T-helper 1 cell treated with Interleukin-12 subunit alpha and Interleukin-12 subunit beta and Interleukin-4 antibody, amounts not matched to agents 30 ng/mL and 1 ng/mL, for 36 hours (primary cell): ENCODE measurements at regions not wholly inside any gene's neighbourhood (a gene's known extent, or its start where the extent isn't known, plus 50 kb on each side); places are given as distances from the start of the nearest gene placed in this dataset.
"Not testable (repeated sequence)": the region's sequence is repeated elsewhere in the genome, so short reads cannot be mapped to it uniquely, and the experiment has no call there.

Experiments used
- intact Hi-C: fragments of 100-400 bp; cut with micrococcal nuclease; formaldehyde crosslinking; loops from one replicate; pipeline ENCODE4 v1.15.1; 2024

- intact Hi-C loops, result no loop called here
Observed at GRCh38 chr18:10166164-10166807, 252.5 kb downstream of the VAPA start.

GRCh38 chr18:10167759-10168158, 253.9 kb downstream of the VAPA start:
- intact Hi-C loops, result no loop called here

GRCh38 chr18:10168477-10168876, 254.7 kb downstream of the VAPA start:
- intact Hi-C loops, result no loop called here

GRCh38 chr18:10169064-10169562, 255.3 kb downstream of the VAPA start:
- intact Hi-C loops, result no loop called here

- intact Hi-C loops, result no loop called here
Observed at GRCh38 chr18:10169814-10170213, 256.0 kb downstream of the VAPA start.

- intact Hi-C loops, result no loop called here
Observed at GRCh38 chr18:10170375-10170774, 256.6 kb downstream of the VAPA start.

GRCh38 chr18:10175333-10175732, 261.5 kb downstream of the VAPA start:
- intact Hi-C loops, result not testable (repeated sequence)

- intact Hi-C loops, result loop anchor here (1.0 kb wide), 1 partner anchor 34 kb away; no protein-coding TSS in a partner anchor
Observed at GRCh38 chr18:10179326-10179725, 265.5 kb downstream of the VAPA start.

GRCh38 chr18:10182009-10182624, 268.3 kb downstream of the VAPA start:
- intact Hi-C loops, result no loop called here

GRCh38 chr18:10184776-10185175, 269.7 kb upstream of the APCDD1 start:
- intact Hi-C loops, result no loop called here

- intact Hi-C loops, result no loop called here
Observed at GRCh38 chr18:10188971-10189810, 265.2 kb upstream of the APCDD1 start.

- intact Hi-C loops, result no loop called here
Observed at GRCh38 chr18:10190564-10190963, 263.9 kb upstream of the APCDD1 start.

GRCh38 chr18:10193444-10193843, 261.0 kb upstream of the APCDD1 start:
- intact Hi-C loops, result no loop called here

- intact Hi-C loops, result no loop called here
Observed at GRCh38 chr18:10194592-10194991, 259.8 kb upstream of the APCDD1 start.

- intact Hi-C loops, result no loop called here
Observed at GRCh38 chr18:10195529-10195928, 258.9 kb upstream of the APCDD1 start.

- intact Hi-C loops, result no loop called here
Observed at GRCh38 chr18:10197097-10197496, 257.3 kb upstream of the APCDD1 start.

GRCh38 chr18:10201226-10201625, 253.2 kb upstream of the APCDD1 start:
- intact Hi-C loops, result no loop called here

- intact Hi-C loops, result no loop called here
Observed at GRCh38 chr18:10201659-10202058, 252.8 kb upstream of the APCDD1 start.

- intact Hi-C loops, result no loop called here
Observed at GRCh38 chr18:10202845-10203321, 251.6 kb upstream of the APCDD1 start.

- intact Hi-C loops, result no loop called here
Observed at GRCh38 chr18:10205151-10205550, 249.3 kb upstream of the APCDD1 start.

- intact Hi-C loops, result no loop called here
Observed at GRCh38 chr18:10207682-10208345, 246.6 kb upstream of the APCDD1 start.
